GM21529 (cell line): ENCODE measurements at regions not wholly inside any gene's neighbourhood (a gene's known extent, or its start where the extent isn't known, plus 50 kb on each side); places are given as distances from the start of the nearest gene placed in this dataset.

Source experiments
- ATAC-seq: cut with Tn5 transposase; IDR thresholded peaks from one replicate; pipeline ENCODE4 v1.9.1; 2021; ENCODE audit not compliant: unreplicated experiment

- ATAC-seq, result no peak
Observed at GRCh38 chr7:41755096-41755495, 52.2 kb upstream of the INHBA start.

GRCh38 chr7:41754046-41754445 lies 51.2 kb upstream of the INHBA start:
- ATAC-seq, result no peak
